ENCODE measurements at regions not wholly inside any gene's neighbourhood (a gene's known extent, or its start where the extent isn't known, plus 50 kb on each side); places are given as distances from the start of the nearest gene placed in this dataset.

GRCh38 chr4:133802359-133803140, 399.0 kb downstream of the PABPC4L start:
- peak in 1 of 4 donors; percentile 11 for DNase-seq
- intact Hi-C loops (cut with DNase I), result no loop called here
- TF ChIP-seq, protein P1, sequence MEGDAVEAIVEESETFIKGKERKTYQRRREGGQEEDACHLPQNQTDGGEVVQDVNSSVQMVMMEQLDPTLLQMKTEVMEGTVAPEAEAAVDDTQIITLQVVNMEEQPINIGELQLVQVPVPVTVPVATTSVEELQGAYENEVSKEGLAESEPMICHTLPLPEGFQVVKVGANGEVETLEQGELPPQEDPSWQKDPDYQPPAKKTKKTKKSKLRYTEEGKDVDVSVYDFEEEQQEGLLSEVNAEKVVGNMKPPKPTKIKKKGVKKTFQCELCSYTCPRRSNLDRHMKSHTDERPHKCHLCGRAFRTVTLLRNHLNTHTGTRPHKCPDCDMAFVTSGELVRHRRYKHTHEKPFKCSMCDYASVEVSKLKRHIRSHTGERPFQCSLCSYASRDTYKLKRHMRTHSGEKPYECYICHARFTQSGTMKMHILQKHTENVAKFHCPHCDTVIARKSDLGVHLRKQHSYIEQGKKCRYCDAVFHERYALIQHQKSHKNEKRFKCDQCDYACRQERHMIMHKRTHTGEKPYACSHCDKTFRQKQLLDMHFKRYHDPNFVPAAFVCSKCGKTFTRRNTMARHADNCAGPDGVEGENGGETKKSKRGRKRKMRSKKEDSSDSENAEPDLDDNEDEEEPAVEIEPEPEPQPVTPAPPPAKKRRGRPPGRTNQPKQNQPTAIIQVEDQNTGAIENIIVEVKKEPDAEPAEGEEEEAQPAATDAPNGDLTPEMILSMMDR (IDR thresholded peaks at IDR 0.05), result no peak

DNA sequence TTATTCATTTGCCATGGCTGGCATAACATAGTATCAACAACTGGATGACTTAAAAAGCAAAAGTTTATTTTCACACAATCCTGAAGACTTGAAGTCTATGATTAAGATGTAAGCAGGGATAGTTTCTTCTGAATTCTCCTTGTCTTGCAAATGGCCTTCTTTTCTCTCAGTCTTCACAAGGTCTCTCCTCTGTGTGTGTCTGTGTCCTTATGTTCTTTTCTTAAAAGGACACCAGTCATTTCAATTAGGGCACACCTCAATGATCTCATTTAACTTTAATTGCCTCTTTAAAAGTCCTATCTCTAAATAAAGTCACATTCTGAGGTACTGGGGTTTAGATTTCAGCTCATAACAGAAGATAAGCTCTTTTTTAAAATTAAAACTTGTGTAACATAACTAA, 399.7 kb downstream of the PABPC4L start:
- Histone ChIP-seq H3K36me3 (no peaks in the 10 kb centered on the region), H3K27me3 (no peaks in the 10 kb centered on the region), H3K4me3 (no peak overlapping the region), H3K4me1 (no peaks in the 10 kb centered on the region), H3K9me3 (no peaks in the 10 kb centered on the region), H3K27ac (no peak overlapping the region)
- intact Hi-C loops (cut with DNase I), result no loop called here
- ATAC-seq, result no peak
- no peak for DNase-seq
- TF ChIP-seq, protein P1 (IDR thresholded peaks at IDR 0.05), result no peak

More at GRCh38 chr4:133802359-133803140, 399.0 kb downstream of the PABPC4L start:
- Histone ChIP-seq H3K36me3 (no peaks in the 10 kb centered on the region), H3K4me1 (no peaks in the 10 kb centered on the region), H3K4me3 (no peak overlapping the region), H3K9me3 (no peaks in the 10 kb centered on the region), H3K27ac (no peak overlapping the region), H3K27me3 (no peaks in the 10 kb centered on the region)
- ATAC-seq, result no peak

GRCh38 chr4:133800966-133801365, 400.6 kb downstream of the PABPC4L start:
- TF ChIP-seq, protein P1 (IDR thresholded peaks at IDR 0.05), result no peak
- DNase-seq, result no peak
- Histone ChIP-seq H3K9me3 (no peaks in the 10 kb centered on the region), H3K4me3 (no peak overlapping the region), H3K4me1 (no peaks in the 10 kb centered on the region), H3K27ac (no peak overlapping the region), H3K36me3 (no peaks in the 10 kb centered on the region), H3K27me3 (no peaks in the 10 kb centered on the region)
- no peak for ATAC-seq
- intact Hi-C loops (cut with DNase I), result no loop called here

GRCh38 chr4:133799717-133800315, 401.8 kb downstream of the PABPC4L start:
- H3K27ac ChIP-seq, result no peak overlapping the region
- no peaks in the 10 kb centered on the region for H3K9me3 ChIP-seq
- TF ChIP-seq, protein P1 (IDR thresholded peaks at IDR 0.05), result no peak
- no peak for DNase-seq
- H3K4me1 ChIP-seq, result no peaks in the 10 kb centered on the region
- H3K4me3 ChIP-seq, result no peak overlapping the region
- no peaks in the 10 kb centered on the region for H3K36me3 ChIP-seq
- H3K27me3 ChIP-seq, result no peaks in the 10 kb centered on the region
- intact Hi-C loops (cut with DNase I), result no loop called here
- no peak for ATAC-seq

DNA sequence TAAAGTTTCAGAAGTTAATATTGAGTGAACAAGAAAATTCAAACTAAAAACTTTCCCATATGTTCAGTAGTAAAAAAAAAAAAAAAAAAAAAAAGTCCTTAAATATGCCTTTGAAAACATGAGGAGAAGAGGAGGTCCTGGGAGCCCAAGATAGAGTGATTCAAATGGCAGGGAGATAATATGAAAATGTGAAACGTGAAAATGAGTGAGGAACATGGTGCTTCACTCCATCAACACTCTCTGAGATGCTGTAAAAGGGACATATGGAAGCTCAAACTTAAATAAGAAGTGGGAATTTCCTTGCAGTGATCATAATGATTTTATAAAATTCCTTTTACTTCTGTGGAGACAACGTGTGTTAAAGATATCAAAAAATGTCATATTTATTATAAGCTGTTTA, 423.9 kb downstream of the PABPC4L start:
- no peaks in the 10 kb centered on the region for H3K27me3 ChIP-seq
- H3K9me3 ChIP-seq, result no peaks in the 10 kb centered on the region
- intact Hi-C loops (cut with DNase I), result no loop called here
- H3K4me1 ChIP-seq, result no peaks in the 10 kb centered on the region
- ATAC-seq (no peak), DNase-seq (no peak)
- TF ChIP-seq, protein P1 (IDR thresholded peaks at IDR 0.05), result no peak
- no peak overlapping the region for H3K27ac ChIP-seq
- H3K4me3 ChIP-seq, result no peak overlapping the region
- H3K36me3 ChIP-seq, result no peaks in the 10 kb centered on the region
